IMR-90 (cell line): ENCODE measurements at regions not wholly inside any gene's neighbourhood (a gene's known extent, or its start where the extent isn't known, plus 50 kb on each side); places are given as distances from the start of the nearest gene placed in this dataset.

Experiments used
- ATAC-seq: fragments of 200-7000 bp; cut with Tn5 transposase; 2 replicates; pipeline ENCODE4 v1.9.1; 2020; ENCODE audit warnings: low read depth, mild to moderate bottlenecking, moderate library complexity
- BruUV-seq: library from RNA; stranded (reverse); fragments of 400-500 nt; replicated peaks from 2 replicates; lab custom pipeline; 2021; lab: Mats Ljungman, UMichigan
- CTCF ChIA-PET: fragments of 300-600 bp; formaldehyde crosslinking; extraction: SDS; loops from one replicate; lab custom pipeline; 2021; ENCODE audit warnings: antibody characterized with exemption; lab: Yijun Ruan, JAX
- POLR2A ChIA-PET: fragments of 300-600 bp; sonication (Branson Sonifier 250); formaldehyde crosslinking; loops from one replicate; lab custom pipeline; 2022; ENCODE audit warnings: antibody characterized with exemption; ENCODE audit not compliant: unreplicated experiment; lab: Charles Lee
- DNase-seq: peaks from one replicate; pipeline ENCODE4 v3.0.0; 2013
- H2AFZ ChIP-seq: replicated peaks from 2 replicates; pipeline ENCODE3; 2013; ENCODE audit warnings: low read length, mild to moderate bottlenecking; ENCODE audit not compliant: poor library complexity
- H2AK5ac ChIP-seq: 2 replicates; pipeline ENCODE4 v1.6.1; 2013; ENCODE audit warnings: low read depth, low read length, inconsistent platforms
- H2AK9ac ChIP-seq: replicated peaks from 2 replicates; pipeline ENCODE3; 2013; ENCODE audit warnings: mild to moderate bottlenecking, low read depth, low read length, moderate library complexity; ENCODE audit not compliant: poor library complexity
- H2BK120ac ChIP-seq: 2 replicates; pipeline ENCODE4 v1.6.1; 2013; ENCODE audit warnings: low read depth, low read length, inconsistent platforms
- H2BK15ac ChIP-seq: 3 replicates; pipeline ENCODE4 v1.6.1; 2013; ENCODE audit warnings: low read depth, low read length, inconsistent platforms
- H2BK20ac ChIP-seq: 2 replicates; pipeline ENCODE4 v1.6.1; 2013; ENCODE audit warnings: low read depth, mild to moderate bottlenecking, inconsistent platforms, low read length, moderate library complexity
- H2BK5ac ChIP-seq: 2 replicates; pipeline ENCODE4 v1.6.1; 2013; ENCODE audit warnings: mild to moderate bottlenecking, low read depth, low read length, inconsistent platforms; ENCODE audit not compliant: poor library complexity, severe bottlenecking
- H3K14ac ChIP-seq: replicated peaks from 2 replicates; pipeline ENCODE4 v1.6.1; 2013; ENCODE audit warnings: low read depth, low read length, inconsistent platforms
- H3K18ac ChIP-seq: 2 replicates; pipeline ENCODE4 v1.6.1; 2013; ENCODE audit warnings: low read depth, low read length, control low read depth
- H3K23ac ChIP-seq: 2 replicates; pipeline ENCODE4 v1.6.1; 2013; ENCODE audit warnings: low read depth, low read length, inconsistent platforms
- H3K27ac ChIP-seq: 2 replicates; pipeline ENCODE4 v1.5.1; 2013; ENCODE audit warnings: mild to moderate bottlenecking, control low read depth, low read length; ENCODE audit not compliant: insufficient read depth
- H3K27me3 ChIP-seq: 2 replicates; pipeline ENCODE4 v1.6.1; 2013; ENCODE audit warnings: low read length; ENCODE audit not compliant: control insufficient read depth, insufficient read depth
- H3K36me3 ChIP-seq: 2 replicates; pipeline ENCODE4 v1.6.1; 2013; ENCODE audit warnings: low read length, mixed read lengths; ENCODE audit not compliant: control insufficient read depth, insufficient read depth
- H3K4ac ChIP-seq: 2 replicates; pipeline ENCODE4 v1.6.1; 2013; ENCODE audit warnings: low read depth, low read length, inconsistent platforms
- H3K4me1 ChIP-seq: 2 replicates; pipeline ENCODE4 v1.6.1; 2013; ENCODE audit warnings: low read length, mixed read lengths; ENCODE audit not compliant: control insufficient read depth, insufficient read depth
- H3K4me2 ChIP-seq: 2 replicates; pipeline ENCODE4 v1.6.1; 2013; ENCODE audit warnings: low read depth, mild to moderate bottlenecking, control low read depth, low read length, moderate library complexity
- H3K4me3 ChIP-seq: 2 replicates; pipeline ENCODE4 v1.5.1; 2013; ENCODE audit warnings: low read depth, mild to moderate bottlenecking, control low read depth, low read length, moderate library complexity; ENCODE audit not compliant: insufficient read depth
- H3K56ac ChIP-seq: 2 replicates; pipeline ENCODE4 v1.6.1; 2013; ENCODE audit warnings: low read length, inconsistent platforms; ENCODE audit not compliant: insufficient read depth; ENCODE audit errors: extremely low read depth
- H3K79me1 ChIP-seq, 2 experiments: 2 replicates each; pipeline ENCODE4 v1.6.1; 2013; ENCODE audit warnings: low read length in 2 of 2, inconsistent platforms in 1 of 2, low read depth in 1 of 2
- H3K9ac ChIP-seq: 2 replicates; pipeline ENCODE4 v1.6.1; 2013; ENCODE audit warnings: low read depth, low read length, control low read depth
- H3K9me1 ChIP-seq: 2 replicates; pipeline ENCODE4 v1.6.1; 2013; ENCODE audit warnings: low read length, inconsistent platforms; ENCODE audit not compliant: insufficient read depth
- H3K9me3 ChIP-seq: 2 replicates; pipeline ENCODE4 v1.6.1; 2013; ENCODE audit warnings: low read length; ENCODE audit not compliant: control insufficient read depth, insufficient read depth
- H4K20me1 ChIP-seq: 2 replicates; pipeline ENCODE4 v1.6.1; 2013; ENCODE audit warnings: low read length, inconsistent platforms; ENCODE audit not compliant: insufficient read depth
- H4K5ac ChIP-seq: 2 replicates; pipeline ENCODE4 v1.6.1; 2013; ENCODE audit warnings: mild to moderate bottlenecking, low read depth, low read length, control low read depth
- H4K8ac ChIP-seq, 2 experiments: 2 replicates each; pipeline ENCODE4 v1.6.1; 2013; ENCODE audit warnings: low read depth in 2 of 2, low read length in 2 of 2, control low read depth in 1 of 2, inconsistent platforms in 1 of 2
- H4K91ac ChIP-seq: 2 replicates; pipeline ENCODE4 v1.6.1; 2013; ENCODE audit warnings: low read depth, low read length, inconsistent platforms; ENCODE audit not compliant: insufficient read depth
- CEBPB ChIP-seq: IDR thresholded peaks from 2 replicates; pipeline ENCODE4 v1.6.1; 2012; ENCODE audit warnings: low read depth, low read length, improper control_type of control experiment
- CHD1 ChIP-seq: IDR thresholded peaks from 2 replicates; pipeline ENCODE4 v1.6.1; 2012; ENCODE audit warnings: low read depth, low read length, improper control_type of control experiment
- FOS ChIP-seq: fragments of 150-350 bp; IDR thresholded peaks from 2 replicates; pipeline ENCODE4 v1.6.1; 2016; ENCODE audit warnings: low read depth, low read length
- MAZ ChIP-seq: IDR thresholded peaks from 2 replicates; pipeline ENCODE4 v1.6.1; 2012; ENCODE audit warnings: low read depth, mild to moderate bottlenecking, low read length, improper control_type of control experiment, moderate library complexity, borderline replicate concordance
- MXI1 ChIP-seq: IDR thresholded peaks from 2 replicates; pipeline ENCODE4 v1.6.1; 2012; ENCODE audit warnings: low read depth, mild to moderate bottlenecking, low read length, moderate library complexity, borderline replicate concordance
- NFE2L2 ChIP-seq: fragments of 150-350 bp; IDR thresholded peaks from 2 replicates; pipeline ENCODE4 v1.6.1; 2016; ENCODE audit warnings: low read depth, mild to moderate bottlenecking, low read length
- POLR2A ChIP-seq: IDR thresholded peaks from 2 replicates; pipeline ENCODE4 v1.6.1; 2012; ENCODE audit warnings: mild to moderate bottlenecking, low read depth, low read length
- RCOR1 ChIP-seq: IDR thresholded peaks from 2 replicates; pipeline ENCODE4 v1.6.1; 2012; ENCODE audit warnings: mild to moderate bottlenecking, low read length, improper control_type of control experiment; ENCODE audit not compliant: insufficient replicate concordance
- SMC3 ChIP-seq: fragments of 150-350 bp; IDR thresholded peaks from 2 replicates; pipeline ENCODE4 v1.6.1; 2016; ENCODE audit warnings: low read depth, mild to moderate bottlenecking, antibody characterized with exemption, low read length, moderate library complexity
- WGBS, 2 experiments: methylation state at CpG; one replicate each; pipeline versions ENCODE4 v1.1.5 to v1.1.7; 2013; ENCODE audit warnings: missing lambda C conversion rate in 2 of 2; ENCODE audit not compliant: insufficient read length in 1 of 2; ENCODE audit errors: extremely low coverage in 2 of 2; 5-methylcytosine and 5-hydroxymethylcytosine counted together
- dilution Hi-C: fragments of 300-500 bp; cut with HindIII; formaldehyde crosslinking; loops from one replicate; pipeline ENCODE4 v1.14.3; 2018; ENCODE audit warnings: low sequenced_read_pairs; ENCODE audit not compliant: unreplicated experiment
- in situ Hi-C: fragments of 300-500 bp; cut with MboI; formaldehyde crosslinking; loops from 3 replicates; pipeline ENCODE4 v1.14.3; 2019; ENCODE audit warnings: low sequenced_read_pairs, inconsistent platforms, mixed read lengths
- intact Hi-C: fragments of 100-400 bp; cut with micrococcal nuclease; formaldehyde crosslinking; loops from 2 replicates; pipeline ENCODE4 v1.10.0; 2022
- TF ChIP-seq, protein P1 (sequence below): fragments of 150-350 bp; IDR thresholded peaks from 2 replicates; pipeline ENCODE4 v1.6.1; 2017; ENCODE audit warnings: mild to moderate bottlenecking, antibody characterized with exemption, low read length, low read depth
- TF ChIP-seq, protein P2 (sequence below): conservative IDR thresholded peaks from 2 replicates; pipeline ENCODE4 v1.5.1; 2012; ENCODE audit warnings: mild to moderate bottlenecking, low read depth, low read length, improper control_type of control experiment
- TF ChIP-seq, protein P3 (sequence below): fragments of 150-350 bp; IDR thresholded peaks from 2 replicates; pipeline ENCODE4 v1.6.1; 2016; ENCODE audit warnings: low read depth, mild to moderate bottlenecking, low read length, moderate library complexity, borderline replicate concordance

DNA sequence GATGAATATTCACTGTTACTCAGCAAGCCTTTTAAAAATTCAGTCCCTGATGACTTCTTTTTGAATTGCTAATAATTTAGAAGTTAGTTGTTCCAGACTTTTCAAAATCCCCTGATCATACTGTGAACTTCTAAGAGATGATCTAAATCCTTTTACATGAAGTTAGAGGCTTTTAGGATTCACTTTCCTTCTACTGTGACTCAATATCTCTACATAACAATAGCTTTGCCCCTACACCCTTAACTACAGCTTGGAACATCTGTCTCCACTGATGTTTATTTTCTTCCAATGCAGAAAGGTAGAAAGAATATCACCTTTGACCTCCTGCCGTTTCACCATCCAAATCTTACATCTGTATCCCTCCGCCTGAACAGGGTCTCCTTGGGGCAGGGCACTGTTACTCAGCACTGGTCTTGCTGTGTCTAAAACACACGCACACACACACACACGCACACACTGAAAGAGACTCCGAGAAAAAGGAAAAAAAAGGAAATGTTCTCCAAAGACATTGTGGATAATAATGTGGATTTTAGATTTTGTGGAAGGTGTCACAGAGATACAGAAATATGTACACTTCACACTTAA lies 111.6 kb upstream of the GPRIN3 start:
- H4K8ac ChIP-seq, result no peak overlapping the region
- no peak overlapping the region for H2AK5ac ChIP-seq
- H2BK15ac ChIP-seq, result no peak overlapping the region
- POLR2A ChIA-PET, result no interaction called here
- H3K9me3 ChIP-seq, result no peaks in the 10 kb centered on the region
- H4K20me1 ChIP-seq, result no peaks in the 10 kb centered on the region
- no peak overlapping the region for H2AK9ac ChIP-seq
- no peak overlapping the region for H2BK5ac ChIP-seq
- H3K36me3 ChIP-seq, result no peaks in the 10 kb centered on the region
- no peak overlapping the region for H4K5ac ChIP-seq
- no peak overlapping the region for H2BK120ac ChIP-seq
- H3K4me3 ChIP-seq, result no peak overlapping the region
- WGBS, 2 experiments, result no CpG with 5 or more reads among the region's 5 CpGs
- DNase-seq (no peak), ATAC-seq (no peak)
- in situ Hi-C loops (no loop called here), dilution Hi-C loops (no loop called here), intact Hi-C loops (no loop called here)
- H3K56ac ChIP-seq, result no peak overlapping the region
- H3K14ac ChIP-seq, result no peak overlapping the region
- no peak overlapping the region for H3K4me2 ChIP-seq
- no peaks in the 10 kb centered on the region for H3K4me1 ChIP-seq
- H4K91ac ChIP-seq, result no peak overlapping the region
- CTCF ChIA-PET, result no interaction called here
- no peak overlapping the region for H3K18ac ChIP-seq
- TF ChIP-seq FOS, result no peak
- TF ChIP-seq CEBPB, result no peak
- TF ChIP-seq, protein P1, sequence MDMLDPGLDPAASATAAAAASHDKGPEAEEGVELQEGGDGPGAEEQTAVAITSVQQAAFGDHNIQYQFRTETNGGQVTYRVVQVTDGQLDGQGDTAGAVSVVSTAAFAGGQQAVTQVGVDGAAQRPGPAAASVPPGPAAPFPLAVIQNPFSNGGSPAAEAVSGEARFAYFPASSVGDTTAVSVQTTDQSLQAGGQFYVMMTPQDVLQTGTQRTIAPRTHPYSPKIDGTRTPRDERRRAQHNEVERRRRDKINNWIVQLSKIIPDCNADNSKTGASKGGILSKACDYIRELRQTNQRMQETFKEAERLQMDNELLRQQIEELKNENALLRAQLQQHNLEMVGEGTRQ, result no peak
- no peak for TF ChIP-seq NFE2L2
- no peak for TF ChIP-seq SMC3
- TF ChIP-seq, protein P2, sequence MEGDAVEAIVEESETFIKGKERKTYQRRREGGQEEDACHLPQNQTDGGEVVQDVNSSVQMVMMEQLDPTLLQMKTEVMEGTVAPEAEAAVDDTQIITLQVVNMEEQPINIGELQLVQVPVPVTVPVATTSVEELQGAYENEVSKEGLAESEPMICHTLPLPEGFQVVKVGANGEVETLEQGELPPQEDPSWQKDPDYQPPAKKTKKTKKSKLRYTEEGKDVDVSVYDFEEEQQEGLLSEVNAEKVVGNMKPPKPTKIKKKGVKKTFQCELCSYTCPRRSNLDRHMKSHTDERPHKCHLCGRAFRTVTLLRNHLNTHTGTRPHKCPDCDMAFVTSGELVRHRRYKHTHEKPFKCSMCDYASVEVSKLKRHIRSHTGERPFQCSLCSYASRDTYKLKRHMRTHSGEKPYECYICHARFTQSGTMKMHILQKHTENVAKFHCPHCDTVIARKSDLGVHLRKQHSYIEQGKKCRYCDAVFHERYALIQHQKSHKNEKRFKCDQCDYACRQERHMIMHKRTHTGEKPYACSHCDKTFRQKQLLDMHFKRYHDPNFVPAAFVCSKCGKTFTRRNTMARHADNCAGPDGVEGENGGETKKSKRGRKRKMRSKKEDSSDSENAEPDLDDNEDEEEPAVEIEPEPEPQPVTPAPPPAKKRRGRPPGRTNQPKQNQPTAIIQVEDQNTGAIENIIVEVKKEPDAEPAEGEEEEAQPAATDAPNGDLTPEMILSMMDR, result no peak
- TF ChIP-seq POLR2A, result no peak
- TF ChIP-seq MAZ, result no peak
- no peak for TF ChIP-seq MXI1
- TF ChIP-seq, protein P3, sequence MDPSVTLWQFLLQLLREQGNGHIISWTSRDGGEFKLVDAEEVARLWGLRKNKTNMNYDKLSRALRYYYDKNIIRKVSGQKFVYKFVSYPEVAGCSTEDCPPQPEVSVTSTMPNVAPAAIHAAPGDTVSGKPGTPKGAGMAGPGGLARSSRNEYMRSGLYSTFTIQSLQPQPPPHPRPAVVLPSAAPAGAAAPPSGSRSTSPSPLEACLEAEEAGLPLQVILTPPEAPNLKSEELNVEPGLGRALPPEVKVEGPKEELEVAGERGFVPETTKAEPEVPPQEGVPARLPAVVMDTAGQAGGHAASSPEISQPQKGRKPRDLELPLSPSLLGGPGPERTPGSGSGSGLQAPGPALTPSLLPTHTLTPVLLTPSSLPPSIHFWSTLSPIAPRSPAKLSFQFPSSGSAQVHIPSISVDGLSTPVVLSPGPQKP, result no peak
- TF ChIP-seq RCOR1, result no peak
- no peak for TF ChIP-seq CHD1
- no peaks in the 10 kb centered on the region for H3K79me1 ChIP-seq
- no TSS peak for BruUV-seq
- no peaks in the 10 kb centered on the region for H3K27me3 ChIP-seq
- no peak overlapping the region for H3K23ac ChIP-seq
- H3K9ac ChIP-seq, result no peak overlapping the region
- no peak overlapping the region for H2AFZ ChIP-seq
- no peak overlapping the region for H2BK20ac ChIP-seq
- H3K27ac ChIP-seq, result no peak overlapping the region
- no peak overlapping the region for H3K4ac ChIP-seq
- H3K9me1 ChIP-seq, result no peaks in the 10 kb centered on the region
